ENCODE measurements at regions not wholly inside any gene's neighbourhood (a gene's known extent, or its start where the extent isn't known, plus 50 kb on each side); places are given as distances from the start of the nearest gene placed in this dataset.

GRCh38 chr6:166078294-166078693 lies 89.4 kb downstream of the TBXT start:
- H3K4me1 ChIP-seq (ENCODE audit: control insufficient read depth, insufficient read depth, low read length), result no peaks in the 10 kb centered on the region
- no peaks in the 10 kb centered on the region for H3K27me3 ChIP-seq (ENCODE audit: control insufficient read depth, insufficient read depth, low read length)
- H3K9me3 ChIP-seq (ENCODE audit: control insufficient read depth, insufficient read depth, low read length), result no peaks in the 10 kb centered on the region
- H3K36me3 ChIP-seq (ENCODE audit: control insufficient read depth, insufficient read depth, low read length), result no peaks in the 10 kb centered on the region
- no peak overlapping the region for H3K27ac ChIP-seq (ENCODE audit: low read depth, low read length)
- no peak overlapping the region for H3K4me3 ChIP-seq (ENCODE audit: low read depth, low read length)
- no peak overlapping the region for H3K9ac ChIP-seq (ENCODE audit: low read depth, low read length)

- Histone ChIP-seq H3K9ac (ENCODE audit: low read depth, low read length) (no peak overlapping the region), H3K9me3 (ENCODE audit: control insufficient read depth, insufficient read depth, low read length) (no peaks in the 10 kb centered on the region), H3K4me3 (ENCODE audit: low read depth, low read length) (no peak overlapping the region), H3K27ac (ENCODE audit: low read depth, low read length) (no peak overlapping the region), H3K36me3 (ENCODE audit: control insufficient read depth, insufficient read depth, low read length) (no peaks in the 10 kb centered on the region), H3K27me3 (ENCODE audit: control insufficient read depth, insufficient read depth, low read length) (no peaks in the 10 kb centered on the region), H3K4me1 (ENCODE audit: control insufficient read depth, insufficient read depth, low read length) (no peaks in the 10 kb centered on the region)
Measured at GRCh38 chr6:166076625-166077024, 91.0 kb downstream of the TBXT start.

- H3K9ac ChIP-seq (ENCODE audit: low read depth, low read length), result no peak overlapping the region
- no peak overlapping the region for H3K27ac ChIP-seq (ENCODE audit: low read depth, low read length)
- H3K9me3 ChIP-seq (ENCODE audit: control insufficient read depth, insufficient read depth, low read length), result no peaks in the 10 kb centered on the region
- H3K36me3 ChIP-seq (ENCODE audit: control insufficient read depth, insufficient read depth, low read length), result no peaks in the 10 kb centered on the region
- H3K27me3 ChIP-seq (ENCODE audit: control insufficient read depth, insufficient read depth, low read length), result no peaks in the 10 kb centered on the region
- no peak overlapping the region for H3K4me3 ChIP-seq (ENCODE audit: low read depth, low read length)
- H3K4me1 ChIP-seq (ENCODE audit: control insufficient read depth, insufficient read depth, low read length), result no peaks in the 10 kb centered on the region
Measured at GRCh38 chr6:166075925-166076324, 91.7 kb downstream of the TBXT start.

GRCh38 chr6:166075186-166075585 lies 92.5 kb downstream of the TBXT start:
- H3K4me1 ChIP-seq (ENCODE audit: control insufficient read depth, insufficient read depth, low read length), result no peaks in the 10 kb centered on the region
- H3K27me3 ChIP-seq (ENCODE audit: control insufficient read depth, insufficient read depth, low read length), result no peaks in the 10 kb centered on the region
- no peak overlapping the region for H3K27ac ChIP-seq (ENCODE audit: low read depth, low read length)
- H3K4me3 ChIP-seq (ENCODE audit: low read depth, low read length), result no peak overlapping the region
- no peaks in the 10 kb centered on the region for H3K36me3 ChIP-seq (ENCODE audit: control insufficient read depth, insufficient read depth, low read length)
- H3K9ac ChIP-seq (ENCODE audit: low read depth, low read length), result no peak overlapping the region
- no peaks in the 10 kb centered on the region for H3K9me3 ChIP-seq (ENCODE audit: control insufficient read depth, insufficient read depth, low read length)

GRCh38 chr6:166073082-166073481 lies 94.6 kb downstream of the TBXT start:
- Histone ChIP-seq H3K27ac (ENCODE audit: low read depth, low read length) (no peak overlapping the region), H3K4me3 (ENCODE audit: low read depth, low read length) (no peak overlapping the region), H3K36me3 (ENCODE audit: control insufficient read depth, insufficient read depth, low read length) (no peaks in the 10 kb centered on the region), H3K9me3 (ENCODE audit: control insufficient read depth, insufficient read depth, low read length) (no peaks in the 10 kb centered on the region), H3K4me1 (ENCODE audit: control insufficient read depth, insufficient read depth, low read length) (no peaks in the 10 kb centered on the region), H3K9ac (ENCODE audit: low read depth, low read length) (no peak overlapping the region), H3K27me3 (ENCODE audit: control insufficient read depth, insufficient read depth, low read length) (no peaks in the 10 kb centered on the region)

- Histone ChIP-seq H3K4me1 (ENCODE audit: control insufficient read depth, insufficient read depth, low read length) (no peaks in the 10 kb centered on the region), H3K4me3 (ENCODE audit: low read depth, low read length) (no peak overlapping the region), H3K27me3 (ENCODE audit: control insufficient read depth, insufficient read depth, low read length) (no peaks in the 10 kb centered on the region), H3K27ac (ENCODE audit: low read depth, low read length) (no peak overlapping the region), H3K9ac (ENCODE audit: low read depth, low read length) (no peak overlapping the region), H3K9me3 (ENCODE audit: control insufficient read depth, insufficient read depth, low read length) (no peaks in the 10 kb centered on the region), H3K36me3 (ENCODE audit: control insufficient read depth, insufficient read depth, low read length) (no peaks in the 10 kb centered on the region)
Measured at GRCh38 chr6:166068768-166069167, 98.9 kb downstream of the TBXT start.

GRCh38 chr6:166058064-166058739 lies 109.4 kb downstream of the TBXT start:
- Histone ChIP-seq H3K4me3 (ENCODE audit: low read depth, low read length) (no peak overlapping the region), H3K27me3 (ENCODE audit: control insufficient read depth, insufficient read depth, low read length) (no peaks in the 10 kb centered on the region), H3K9me3 (ENCODE audit: control insufficient read depth, insufficient read depth, low read length) (peaks cover 9% of the 10 kb centered on the region; the same call in 1 of the 2 replicates), H3K36me3 (ENCODE audit: control insufficient read depth, insufficient read depth, low read length) (no peaks in the 10 kb centered on the region), H3K27ac (ENCODE audit: low read depth, low read length) (no peak overlapping the region), H3K4me1 (ENCODE audit: control insufficient read depth, insufficient read depth, low read length) (peaks cover 4% of the 10 kb centered on the region; the same call in 1 of the 2 replicates), H3K9ac (ENCODE audit: low read depth, low read length) (no peak overlapping the region)

GRCh38 chr6:166057431-166057830 lies 110.2 kb downstream of the TBXT start:
- no peak overlapping the region for H3K9ac ChIP-seq (ENCODE audit: low read depth, low read length)

GRCh38 chr6:166056637-166057036 lies 111.0 kb downstream of the TBXT start:
- H3K9me3 ChIP-seq (ENCODE audit: control insufficient read depth, insufficient read depth, low read length), result peaks cover 22% of the 10 kb centered on the region
- no peak overlapping the region for H3K4me3 ChIP-seq (ENCODE audit: low read depth, low read length)
- no peak overlapping the region for H3K27ac ChIP-seq (ENCODE audit: low read depth, low read length)
- peaks cover 4% of the 10 kb centered on the region; the same call in 1 of the 2 replicates for H3K4me1 ChIP-seq (ENCODE audit: control insufficient read depth, insufficient read depth, low read length)
- no peak overlapping the region for H3K9ac ChIP-seq (ENCODE audit: low read depth, low read length)
- no peaks in the 10 kb centered on the region for H3K27me3 ChIP-seq (ENCODE audit: control insufficient read depth, insufficient read depth, low read length)
- H3K36me3 ChIP-seq (ENCODE audit: control insufficient read depth, insufficient read depth, low read length), result no peaks in the 10 kb centered on the region

More at GRCh38 chr6:166057431-166057830, 110.2 kb downstream of the TBXT start:
- Histone ChIP-seq H3K36me3 (ENCODE audit: control insufficient read depth, insufficient read depth, low read length) (no peaks in the 10 kb centered on the region), H3K4me1 (ENCODE audit: control insufficient read depth, insufficient read depth, low read length) (peaks cover 4% of the 10 kb centered on the region; the same call in 1 of the 2 replicates), H3K27me3 (ENCODE audit: control insufficient read depth, insufficient read depth, low read length) (no peaks in the 10 kb centered on the region), H3K4me3 (ENCODE audit: low read depth, low read length) (no peak overlapping the region), H3K9me3 (ENCODE audit: control insufficient read depth, insufficient read depth, low read length) (peaks cover 15% of the 10 kb centered on the region), H3K27ac (ENCODE audit: low read depth, low read length) (no peak overlapping the region)

- H3K27me3 ChIP-seq (ENCODE audit: control insufficient read depth, insufficient read depth, low read length), result no peaks in the 10 kb centered on the region
- no peak overlapping the region for H3K4me3 ChIP-seq (ENCODE audit: low read depth, low read length)
- H3K36me3 ChIP-seq (ENCODE audit: control insufficient read depth, insufficient read depth, low read length), result no peaks in the 10 kb centered on the region
- H3K9ac ChIP-seq (ENCODE audit: low read depth, low read length), result no peak overlapping the region
- peaks cover 24% of the 10 kb centered on the region for H3K9me3 ChIP-seq (ENCODE audit: control insufficient read depth, insufficient read depth, low read length)
- H3K4me1 ChIP-seq (ENCODE audit: control insufficient read depth, insufficient read depth, low read length), result peaks cover 7% of the 10 kb centered on the region; the same call in 1 of the 2 replicates
- no peak overlapping the region for H3K27ac ChIP-seq (ENCODE audit: low read depth, low read length)
Measured at GRCh38 chr6:166055801-166056200, 111.8 kb downstream of the TBXT start.

- no peak overlapping the region for H3K27ac ChIP-seq (ENCODE audit: low read depth, low read length)
Measured at GRCh38 chr6:166052837-166053236, 114.8 kb downstream of the TBXT start.

More at GRCh38 chr6:166052837-166053236, 114.8 kb downstream of the TBXT start:
- Histone ChIP-seq H3K4me1 (ENCODE audit: control insufficient read depth, insufficient read depth, low read length) (peaks cover 10% of the 10 kb centered on the region; the same call in 1 of the 2 replicates), H3K27me3 (ENCODE audit: control insufficient read depth, insufficient read depth, low read length) (no peaks in the 10 kb centered on the region), H3K9me3 (ENCODE audit: control insufficient read depth, insufficient read depth, low read length) (peaks cover 24% of the 10 kb centered on the region), H3K36me3 (ENCODE audit: control insufficient read depth, insufficient read depth, low read length) (no peaks in the 10 kb centered on the region), H3K9ac (ENCODE audit: low read depth, low read length) (no peak overlapping the region), H3K4me3 (ENCODE audit: low read depth, low read length) (no peak overlapping the region)
